GM12874 (cell line): ENCODE measurements at regions not wholly inside any gene's neighbourhood (a gene's known extent, or its start where the extent isn't known, plus 50 kb on each side); places are given as distances from the start of the nearest gene placed in this dataset.

Experiments
- CTCF ChIP-seq: IDR thresholded peaks from 2 replicates; pipeline ENCODE4 v1.5.1; 2011; ENCODE audit warnings: low read depth, mild to moderate bottlenecking, control low read depth, low read length, moderate library complexity; ENCODE audit not compliant: insufficient read depth

DNA sequence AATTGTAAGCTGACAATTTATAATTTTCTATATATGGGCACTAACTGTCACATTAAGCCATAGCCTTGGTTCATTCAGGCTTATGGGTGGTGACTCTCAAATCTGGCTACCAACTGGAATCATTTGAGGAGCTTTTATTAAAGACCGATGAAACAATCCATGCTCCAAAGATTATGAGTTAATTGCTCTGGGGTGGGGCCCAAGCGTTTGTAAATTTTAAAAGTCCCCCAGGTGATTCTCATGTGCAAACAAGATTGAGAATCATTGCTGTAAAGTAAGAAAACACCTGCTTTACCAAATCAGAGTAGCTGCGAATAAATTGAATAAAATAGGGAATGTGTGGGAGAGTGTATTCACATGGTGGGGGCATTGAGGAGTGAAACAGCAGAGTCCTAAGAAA lies 76.1 kb upstream of the RAB27B start:
- TF ChIP-seq CTCF: no peak

GRCh38 chr18:54755456-54755855 lies 72.8 kb upstream of the RAB27B start:
- TF ChIP-seq CTCF: no peak

DNA sequence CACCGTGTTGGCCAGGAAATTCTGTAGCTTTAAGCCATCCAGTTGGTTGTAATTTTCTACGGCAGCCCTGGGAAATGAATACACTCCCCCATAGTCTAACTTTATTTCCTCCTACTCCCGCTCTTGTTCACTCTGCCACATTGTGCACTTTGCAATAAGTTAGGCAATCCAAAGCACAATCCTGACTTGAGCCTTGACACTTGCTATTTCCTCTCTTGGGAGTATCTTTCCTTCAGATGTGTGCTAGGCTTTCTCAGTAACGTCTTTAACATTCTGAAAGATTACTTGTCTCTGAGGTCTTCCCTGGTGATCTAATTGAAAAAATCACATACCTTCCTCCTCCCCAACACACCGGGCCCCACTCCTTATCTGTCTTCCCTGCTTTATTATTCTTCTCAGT lies 65.9 kb upstream of the RAB27B start:
- no peak for TF ChIP-seq CTCF

DNA sequence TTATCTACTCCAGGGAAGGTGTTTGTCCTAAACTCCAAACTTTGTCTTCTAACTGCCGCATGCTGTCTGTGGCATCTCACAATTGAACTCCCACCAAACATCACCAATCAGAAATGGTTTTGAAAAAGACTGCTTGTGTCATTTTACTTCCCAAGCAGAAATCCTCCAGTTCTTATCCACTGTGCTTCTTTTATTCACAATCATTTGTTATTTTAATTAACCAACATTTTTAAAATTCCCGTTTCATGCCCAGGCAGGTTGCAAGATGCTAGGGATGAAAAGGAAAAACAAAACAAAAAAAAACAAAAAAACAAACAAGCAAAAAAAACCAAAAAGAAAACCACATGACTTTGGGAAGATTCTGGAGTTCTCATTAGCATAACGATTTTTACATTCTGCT lies 63.5 kb upstream of the RAB27B start:
- no peak for TF ChIP-seq CTCF

DNA sequence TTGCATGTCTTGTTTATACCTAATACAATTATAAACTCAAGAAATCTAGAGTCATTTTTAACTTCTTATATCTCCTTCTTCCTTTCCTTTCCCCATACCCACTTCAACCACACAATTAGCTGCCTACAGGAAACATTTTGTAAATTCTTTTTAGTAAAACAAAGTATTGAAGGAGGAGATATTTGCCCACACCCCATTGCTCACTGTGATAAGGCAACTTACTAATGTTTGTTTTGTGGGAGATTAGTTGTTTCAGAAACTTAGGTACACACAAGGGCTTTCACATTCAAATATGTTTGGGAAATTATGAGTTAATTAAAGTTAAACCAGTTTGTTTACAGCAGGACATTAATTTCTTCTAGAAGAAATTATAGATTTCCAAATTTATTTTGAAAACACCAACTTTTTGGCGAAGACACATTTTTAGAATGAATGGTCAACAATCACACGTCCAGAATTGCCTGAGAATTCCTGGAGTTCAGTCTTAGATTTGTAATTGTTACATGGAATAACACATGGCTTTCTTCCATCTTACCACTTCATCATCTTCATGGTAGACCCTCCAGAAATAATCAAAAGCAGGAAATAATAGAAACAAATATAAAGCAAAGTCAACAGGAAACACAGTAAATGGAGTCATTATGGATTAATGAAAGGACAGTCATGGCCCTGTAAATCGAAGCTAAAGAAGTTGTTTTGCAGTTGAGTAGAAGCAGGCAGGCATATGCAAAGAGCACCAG lies 62.5 kb upstream of the RAB27B start:
- no peak for TF ChIP-seq CTCF

DNA sequence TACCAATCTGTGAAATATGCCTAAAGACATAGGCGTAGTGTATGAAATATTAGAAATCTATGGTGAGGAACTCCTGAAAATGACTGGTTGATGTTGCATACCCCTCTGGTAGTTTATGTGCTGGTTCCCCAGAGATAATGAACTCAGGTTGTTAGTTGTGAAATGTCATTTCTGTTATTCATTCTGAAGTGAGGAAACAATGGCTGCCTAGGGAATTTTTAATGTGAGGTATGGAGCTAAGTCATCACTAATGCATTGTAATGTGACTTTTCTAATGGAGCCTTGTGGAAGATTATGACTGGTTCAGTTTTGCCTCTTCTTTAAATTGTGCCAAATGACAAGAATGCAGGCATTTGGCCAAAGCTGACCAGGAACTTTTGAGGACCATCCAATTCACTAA lies 61.6 kb upstream of the RAB27B start:
- TF ChIP-seq CTCF: no peak

DNA sequence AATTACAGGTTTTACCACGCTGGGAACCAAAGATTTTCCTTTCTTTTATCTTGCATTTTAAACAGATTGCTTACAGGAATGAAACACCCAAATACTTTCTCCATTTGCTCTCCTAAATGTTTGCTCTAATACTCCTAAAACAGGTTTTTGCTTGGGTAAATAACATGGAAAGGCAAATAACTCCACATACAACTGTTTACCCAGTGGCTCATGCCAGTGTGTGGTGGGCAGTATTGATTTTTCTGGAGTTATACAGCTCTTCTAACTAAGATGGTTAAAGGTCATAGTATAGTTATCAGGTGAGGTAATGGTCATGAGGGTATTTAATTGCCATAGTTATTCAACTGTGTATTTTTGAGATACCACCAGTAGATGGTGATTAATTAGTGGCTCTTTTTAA lies 61.2 kb upstream of the RAB27B start:
- TF ChIP-seq CTCF: no peak
